ENCODE measurements at regions not wholly inside any gene's neighbourhood (a gene's known extent, or its start where the extent isn't known, plus 50 kb on each side); places are given as distances from the start of the nearest gene placed in this dataset.

DNA sequence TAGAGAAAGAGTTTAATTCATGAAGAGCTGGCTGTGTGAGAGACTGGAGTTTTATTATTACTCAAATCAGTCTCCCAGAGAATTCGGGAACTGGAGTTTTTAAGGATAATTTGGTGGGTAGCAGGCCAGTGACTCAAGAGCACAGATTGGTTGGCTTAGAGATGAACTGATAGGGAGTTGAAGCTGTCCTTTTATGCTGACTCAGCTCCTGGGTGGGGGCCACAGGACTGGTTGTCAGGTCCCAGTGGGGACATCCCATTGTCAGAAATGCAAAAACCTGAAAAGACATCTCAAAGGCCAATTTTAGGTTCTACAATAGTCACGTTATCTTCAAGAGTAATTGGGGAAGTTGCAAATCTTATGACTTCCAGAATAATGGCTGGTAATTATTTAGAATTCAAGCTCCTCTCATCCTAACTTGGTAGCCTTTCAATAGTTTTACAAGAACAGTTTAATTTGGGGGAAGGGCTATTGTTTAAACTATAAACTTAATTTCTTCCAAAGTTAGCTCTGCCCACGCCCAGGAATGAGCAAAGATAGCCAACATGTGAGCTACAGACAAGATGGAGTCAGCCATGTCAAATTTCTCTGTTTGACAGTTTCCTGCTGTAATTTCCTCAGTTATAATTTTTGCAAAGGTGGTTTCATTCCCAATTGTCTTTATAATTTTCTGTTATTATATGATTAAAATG lies 149.4 kb upstream of the SLC39A10 start:
- WGBS, 2 donors = 77 to 82% methylated on average over 3 of the region's 3 CpGs
- intact Hi-C loops (cut with DNase I; ENCODE audit: low total_unique reads) = no loop called here
- H3K4me3 ChIP-seq (ENCODE audit: low read depth, poor library complexity, severe bottlenecking) = no peak overlapping the region
- TF ChIP-seq, protein P1, sequence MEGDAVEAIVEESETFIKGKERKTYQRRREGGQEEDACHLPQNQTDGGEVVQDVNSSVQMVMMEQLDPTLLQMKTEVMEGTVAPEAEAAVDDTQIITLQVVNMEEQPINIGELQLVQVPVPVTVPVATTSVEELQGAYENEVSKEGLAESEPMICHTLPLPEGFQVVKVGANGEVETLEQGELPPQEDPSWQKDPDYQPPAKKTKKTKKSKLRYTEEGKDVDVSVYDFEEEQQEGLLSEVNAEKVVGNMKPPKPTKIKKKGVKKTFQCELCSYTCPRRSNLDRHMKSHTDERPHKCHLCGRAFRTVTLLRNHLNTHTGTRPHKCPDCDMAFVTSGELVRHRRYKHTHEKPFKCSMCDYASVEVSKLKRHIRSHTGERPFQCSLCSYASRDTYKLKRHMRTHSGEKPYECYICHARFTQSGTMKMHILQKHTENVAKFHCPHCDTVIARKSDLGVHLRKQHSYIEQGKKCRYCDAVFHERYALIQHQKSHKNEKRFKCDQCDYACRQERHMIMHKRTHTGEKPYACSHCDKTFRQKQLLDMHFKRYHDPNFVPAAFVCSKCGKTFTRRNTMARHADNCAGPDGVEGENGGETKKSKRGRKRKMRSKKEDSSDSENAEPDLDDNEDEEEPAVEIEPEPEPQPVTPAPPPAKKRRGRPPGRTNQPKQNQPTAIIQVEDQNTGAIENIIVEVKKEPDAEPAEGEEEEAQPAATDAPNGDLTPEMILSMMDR (IDR thresholded peaks at IDR 0.05) = no peak
- TF ChIP-seq POLR2A (IDR thresholded peaks at IDR 0.05) = no peak
- no peak for DNase-seq (ENCODE audit: low spot score in 2 of 2)

DNA sequence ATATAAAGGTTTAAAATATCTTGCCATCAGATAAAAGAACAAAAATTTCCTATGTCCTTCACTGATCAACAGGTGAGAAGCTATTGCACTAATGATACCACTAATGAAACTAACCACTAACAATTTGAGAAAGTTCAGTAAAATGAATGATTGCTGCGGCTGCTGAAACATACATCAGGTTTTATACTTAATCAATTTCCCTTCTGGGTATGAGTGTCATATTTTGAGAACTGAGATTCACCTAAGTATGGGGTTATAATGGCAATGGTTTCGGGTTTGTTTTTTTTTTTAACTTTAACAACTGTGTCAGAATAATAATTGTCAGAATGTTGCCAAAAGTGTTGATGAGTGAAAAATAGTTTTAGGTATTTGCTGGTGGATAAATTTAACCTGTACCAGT lies 151.3 kb upstream of the SLC39A10 start:
- no peak for DNase-seq (ENCODE audit: low spot score in 2 of 2)
- intact Hi-C loops (cut with DNase I; ENCODE audit: low total_unique reads) = no loop called here
- no peak overlapping the region for H3K4me3 ChIP-seq (ENCODE audit: low read depth, poor library complexity, severe bottlenecking)
- WGBS, 2 donors = 82 to 90% methylated on average over 2 of the region's 2 CpGs
- TF ChIP-seq, protein P1 (IDR thresholded peaks at IDR 0.05) = no peak
- TF ChIP-seq POLR2A (IDR thresholded peaks at IDR 0.05) = no peak

GRCh38 chr2:195503208-195503607 lies 153.8 kb upstream of the SLC39A10 start:
- H3K4me3 ChIP-seq (ENCODE audit: low read depth, poor library complexity, severe bottlenecking) = no peak overlapping the region

GRCh38 chr2:195501746-195502145 lies 155.3 kb upstream of the SLC39A10 start:
- TF ChIP-seq, protein P1 (IDR thresholded peaks at IDR 0.05) = no peak
- no peak for TF ChIP-seq POLR2A (IDR thresholded peaks at IDR 0.05)
- no peak overlapping the region for H3K4me3 ChIP-seq (ENCODE audit: low read depth, poor library complexity, severe bottlenecking)
- intact Hi-C loops (cut with DNase I; ENCODE audit: low total_unique reads) = no loop called here
- no peak for DNase-seq (ENCODE audit: low spot score in 2 of 2)
- 82 to 94% methylated on average over 7 of the region's 7 CpGs for WGBS, 2 donors

More at GRCh38 chr2:195503208-195503607, 153.8 kb upstream of the SLC39A10 start:
- intact Hi-C loops (cut with DNase I; ENCODE audit: low total_unique reads) = no loop called here
- WGBS, 2 donors = 88 to 91% methylated on average over 6 of the region's 6 CpGs
- TF ChIP-seq POLR2A (IDR thresholded peaks at IDR 0.05) = no peak
- TF ChIP-seq, protein P1 (IDR thresholded peaks at IDR 0.05) = no peak
- no peak for DNase-seq (ENCODE audit: low spot score in 2 of 2)

DNA sequence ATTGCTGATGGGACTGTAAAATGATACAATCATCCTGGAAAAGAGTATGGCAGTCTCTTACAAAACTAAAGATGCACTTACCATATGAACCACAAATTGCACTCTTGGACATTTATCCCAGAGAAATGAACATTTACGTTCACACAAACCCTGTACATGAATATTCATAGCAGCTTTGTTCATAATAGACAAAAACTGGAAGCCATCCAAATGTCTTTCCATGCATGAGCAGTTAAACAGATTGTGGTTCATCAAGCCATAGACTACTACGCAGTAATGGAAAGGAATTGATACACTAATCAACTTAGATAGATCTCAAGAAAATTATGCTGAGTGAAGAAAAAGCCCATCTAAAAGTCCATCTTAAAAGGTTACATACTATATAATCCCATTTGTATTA lies 156.1 kb upstream of the SLC39A10 start:
- no peak overlapping the region for H3K4me3 ChIP-seq (ENCODE audit: low read depth, poor library complexity, severe bottlenecking)
- intact Hi-C loops (cut with DNase I; ENCODE audit: low total_unique reads) = no loop called here
- TF ChIP-seq, protein P1 (IDR thresholded peaks at IDR 0.05) = no peak
- TF ChIP-seq POLR2A (IDR thresholded peaks at IDR 0.05) = no peak
- no peak for DNase-seq (ENCODE audit: low spot score in 2 of 2)
- 66 to 81% methylated on average over 2 of the region's 2 CpGs for WGBS, 2 donors

Measured in lower leg skin (tissue), 4 donors.